Neutrophil (primary cell): ENCODE measurements at regions not wholly inside any gene's neighbourhood (a gene's known extent, or its start where the extent isn't known, plus 50 kb on each side); places are given as distances from the start of the nearest gene placed in this dataset.

Source experiments
- H3K27ac ChIP-seq: fragments of 200-600 bp; sonication (generic); 2 replicates; pipeline ENCODE4 v1.5.1; 2016; ENCODE audit warnings: mild to moderate bottlenecking, moderate library complexity
- H3K27me3 ChIP-seq: fragments of 200-600 bp; sonication (generic); 2 replicates; pipeline ENCODE4 v1.6.0; 2016; ENCODE audit warnings: mild to moderate bottlenecking
- H3K36me3 ChIP-seq: fragments of 200-600 bp; sonication (generic); 2 replicates; pipeline ENCODE4 v1.5.1; 2017
- H3K4me1 ChIP-seq, 2 experiments: fragments of 200-600 bp in 1 of 2; sonication (generic) in 1 of 2; 1 replicate in 1 of 2; 2 replicates in 1 of 2; pipeline versions ENCODE4 v1.5.1 to v1.6.1; 2013 to 2016; ENCODE audit warnings: low read depth in 1 of 2, low read length in 1 of 2, mild to moderate bottlenecking in 1 of 2, moderate library complexity in 1 of 2; ENCODE audit not compliant: control insufficient read depth in 1 of 2, insufficient read depth in 1 of 2
- H3K4me3 ChIP-seq, 2 experiments: fragments of 200-600 bp in 1 of 2; sonication (generic) in 1 of 2; 1 replicate in 1 of 2; 2 replicates in 1 of 2; pipeline ENCODE4 v1.5.1; 2013 to 2016; ENCODE audit warnings: low read depth in 1 of 2, low read length in 1 of 2, mild to moderate bottlenecking in 1 of 2, moderate library complexity in 1 of 2
- H3K9me3 ChIP-seq: fragments of 200-600 bp; sonication (generic); 2 replicates; pipeline ENCODE4 v1.5.1; 2016
- CTCF ChIP-seq: fragments of 200-600 bp; sonication (generic); IDR thresholded peaks from 2 replicates; pipeline ENCODE4 v1.5.1; 2016; ENCODE audit warnings: antibody characterized with exemption

GRCh38 chr13:109974354-109974753 lies 188.0 kb upstream of the IRS2 start:
- Histone ChIP-seq H3K4me1 (no peaks in the 10 kb centered on the region), H3K36me3 (no peaks in the 10 kb centered on the region), H3K27me3 (peaks cover 12% of the 10 kb centered on the region), H3K9me3 (no peaks in the 10 kb centered on the region), H3K27ac (no peak overlapping the region), H3K4me3 (no peak overlapping the region)
- no peak for TF ChIP-seq CTCF

- Histone ChIP-seq H3K27ac (no peak overlapping the region), H3K4me3 (no peak overlapping the region), H3K36me3 (no peaks in the 10 kb centered on the region), H3K9me3 (no peaks in the 10 kb centered on the region), H3K27me3 (peaks cover 12% of the 10 kb centered on the region), H3K4me1 (no peaks in the 10 kb centered on the region)
- no peak for TF ChIP-seq CTCF
These were observed 186.9 kb upstream of the IRS2 start for GRCh38 chr13:109973279-109973678.

GRCh38 chr13:109971456-109972090 lies 185.2 kb upstream of the IRS2 start:
- H3K4me3 ChIP-seq: no peak overlapping the region

GRCh38 chr13:109971006-109971405 lies 184.6 kb upstream of the IRS2 start:
- Histone ChIP-seq H3K27ac (no peak overlapping the region), H3K9me3 (no peaks in the 10 kb centered on the region), H3K36me3 (no peaks in the 10 kb centered on the region), H3K4me1 (no peaks in the 10 kb centered on the region), H3K27me3 (peaks cover 10% of the 10 kb centered on the region), H3K4me3 (no peak overlapping the region)
- no peak for TF ChIP-seq CTCF

More at GRCh38 chr13:109971456-109972090, 185.2 kb upstream of the IRS2 start:
- Histone ChIP-seq H3K4me1 (no peaks in the 10 kb centered on the region), H3K27ac (no peak overlapping the region), H3K36me3 (no peaks in the 10 kb centered on the region), H3K9me3 (no peaks in the 10 kb centered on the region), H3K27me3 (peaks cover 12% of the 10 kb centered on the region)
- TF ChIP-seq CTCF: no peak

GRCh38 chr13:109968876-109969577 lies 182.6 kb upstream of the IRS2 start:
- TF ChIP-seq CTCF: no peak
- no peak overlapping the region for H3K4me3 ChIP-seq

More at GRCh38 chr13:109968876-109969577, 182.6 kb upstream of the IRS2 start:
- no peaks in the 10 kb centered on the region for H3K36me3 ChIP-seq
- H3K4me1 ChIP-seq: no peaks in the 10 kb centered on the region
- no peak overlapping the region for H3K27ac ChIP-seq
- no peaks in the 10 kb centered on the region for H3K9me3 ChIP-seq
- H3K27me3 ChIP-seq: no peaks in the 10 kb centered on the region
